GM21737 (cell line): ENCODE measurements at regions not wholly inside any gene's neighbourhood (a gene's known extent, or its start where the extent isn't known, plus 50 kb on each side); places are given as distances from the start of the nearest gene placed in this dataset.

ENCODE experiments used
- ATAC-seq: cut with Tn5 transposase; IDR thresholded peaks from one replicate; pipeline ENCODE4 v1.9.1; 2021; ENCODE audit warnings: mild to moderate bottlenecking, moderate library complexity; ENCODE audit not compliant: unreplicated experiment

- no peak for ATAC-seq
Observed at GRCh38 chrX:46447384-46447783, 97.8 kb downstream of the ZNF674 start.

GRCh38 chrX:46446727-46447378 is 98.4 kb downstream of the ZNF674 start:
- ATAC-seq = peak; percentile 94

GRCh38 chrX:46444011-46444410 is 101.2 kb downstream of the ZNF674 start:
- ATAC-seq = no peak

DNA sequence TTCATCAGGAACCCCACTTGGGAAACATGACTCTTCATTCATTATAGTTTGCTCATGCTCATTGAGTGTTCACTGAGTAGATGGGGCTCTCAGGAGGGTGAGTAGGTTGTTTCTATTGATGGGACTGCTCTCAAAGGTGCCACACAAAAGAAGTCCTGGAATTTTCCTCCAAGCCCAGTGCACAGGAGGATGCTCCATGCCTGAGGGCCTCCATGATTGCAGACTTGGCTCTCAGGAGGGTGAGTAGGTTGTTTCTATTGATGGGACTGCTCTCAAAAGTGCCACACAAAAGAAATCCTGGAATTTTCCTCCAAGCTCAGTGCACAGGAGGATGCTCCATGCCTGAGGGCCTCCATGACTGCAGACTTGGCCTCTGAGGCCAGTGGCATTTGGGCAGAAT is 108.5 kb downstream of the ZNF674 start:
- no peak for ATAC-seq

DNA sequence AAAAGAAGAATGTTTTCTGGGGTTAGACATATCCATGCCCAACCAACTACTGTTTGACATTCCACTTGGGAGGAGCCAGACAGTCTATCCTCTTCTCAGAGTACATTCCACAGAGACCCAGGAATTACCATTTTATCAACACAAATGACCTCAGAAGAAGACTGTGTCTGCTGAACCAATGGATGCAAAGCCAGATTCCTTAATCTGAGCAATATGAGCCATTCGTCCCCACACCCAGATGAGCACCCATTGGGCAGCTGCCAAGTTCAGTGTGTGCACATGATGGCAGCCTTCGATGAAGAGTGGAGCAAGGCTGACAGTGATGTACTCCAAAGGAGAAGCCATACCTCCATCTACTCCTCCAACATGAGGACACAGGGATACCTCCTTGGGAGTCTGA is 111.3 kb downstream of the ZNF674 start:
- no peak for ATAC-seq

GRCh38 chrX:46408553-46409407 is 136.4 kb downstream of the ZNF674 start:
- no peak for ATAC-seq

- no peak for ATAC-seq
Observed at GRCh38 chrX:46407753-46408130, 137.5 kb downstream of the ZNF674 start.

- ATAC-seq = no peak
Observed at GRCh38 chrX:46407036-46407752, 138.0 kb downstream of the ZNF674 start.

DNA sequence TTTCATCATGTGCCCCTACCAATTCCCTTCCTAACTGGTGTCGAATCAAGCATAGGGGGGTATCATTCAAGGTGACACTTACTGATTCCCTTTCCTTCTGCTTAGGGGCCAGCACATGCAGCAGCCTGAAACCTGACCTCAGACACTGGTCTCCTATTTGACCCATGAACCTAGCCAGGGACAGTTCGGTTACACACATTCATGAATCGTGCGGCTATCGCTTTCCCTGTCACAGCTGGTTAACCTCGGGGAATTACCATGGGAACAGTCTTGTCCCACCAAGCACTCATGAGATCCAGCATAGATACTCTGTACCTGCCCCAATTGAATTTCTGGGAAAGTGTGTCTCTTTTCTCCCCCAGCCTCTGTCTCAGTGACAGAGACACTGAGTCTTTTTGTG is 140.4 kb downstream of the ZNF674 start:
- ATAC-seq = no peak

DNA sequence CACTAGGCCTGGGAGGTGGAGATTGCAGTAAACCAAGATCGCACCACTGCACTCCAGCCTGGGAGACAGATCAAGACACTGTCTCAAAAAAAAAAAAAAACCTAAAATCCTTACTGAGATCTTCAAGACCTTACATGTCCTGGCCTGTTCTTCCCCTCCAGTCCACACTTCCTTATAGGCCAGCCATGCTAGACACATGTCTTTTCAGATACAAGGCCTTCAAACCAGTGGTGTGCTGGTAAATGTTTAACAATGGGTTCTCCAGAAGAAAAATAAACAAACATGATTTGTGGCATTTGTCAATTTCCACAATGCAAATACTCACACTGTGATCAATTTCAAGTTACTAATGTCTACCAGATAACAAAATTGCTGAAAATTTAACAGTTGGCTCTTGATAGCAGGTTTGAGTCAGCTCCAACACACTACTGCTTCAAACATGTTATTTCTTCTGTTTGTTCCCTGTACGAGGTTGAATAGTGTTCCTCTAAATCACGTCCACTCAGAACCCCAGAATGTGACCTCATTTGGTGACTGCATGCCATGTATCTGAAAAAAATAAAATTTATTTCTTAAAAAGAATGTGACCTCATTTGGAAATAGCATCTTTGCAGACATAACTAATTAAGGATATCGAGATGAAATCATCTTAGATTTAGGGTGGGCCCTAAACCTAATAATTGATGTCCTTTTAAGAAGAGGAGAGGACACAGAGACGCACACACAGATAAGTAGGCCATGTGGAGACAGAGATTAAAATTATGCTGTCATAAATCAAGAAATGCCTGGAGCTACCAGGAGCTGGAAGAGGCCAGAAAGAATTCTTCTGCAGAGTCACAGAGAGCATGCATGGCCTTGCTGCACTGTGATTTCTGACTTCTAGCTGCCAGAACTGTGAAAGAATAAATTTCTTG is 144.4 kb downstream of the ZNF674 start:
- ATAC-seq = no peak

DNA sequence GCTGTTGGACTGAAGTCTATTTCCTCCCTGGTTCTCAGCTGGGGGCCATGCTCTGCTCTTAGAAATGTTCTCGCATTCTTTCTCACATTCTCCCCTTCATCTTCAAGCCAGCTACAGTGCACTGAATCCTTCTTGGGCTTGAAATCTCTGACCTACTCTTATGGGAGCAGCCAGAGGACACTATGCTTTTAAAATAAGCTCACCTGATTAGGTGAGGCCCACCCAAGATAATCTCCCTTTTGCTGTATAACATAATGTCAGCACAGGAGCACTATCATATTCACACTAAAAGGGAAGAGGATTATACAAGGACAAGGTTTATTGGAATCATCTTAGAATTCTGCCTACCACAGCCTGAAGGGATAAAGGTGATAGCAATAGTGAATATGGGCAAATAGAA is 146.3 kb downstream of the ZNF674 start:
- no peak for ATAC-seq

DNA sequence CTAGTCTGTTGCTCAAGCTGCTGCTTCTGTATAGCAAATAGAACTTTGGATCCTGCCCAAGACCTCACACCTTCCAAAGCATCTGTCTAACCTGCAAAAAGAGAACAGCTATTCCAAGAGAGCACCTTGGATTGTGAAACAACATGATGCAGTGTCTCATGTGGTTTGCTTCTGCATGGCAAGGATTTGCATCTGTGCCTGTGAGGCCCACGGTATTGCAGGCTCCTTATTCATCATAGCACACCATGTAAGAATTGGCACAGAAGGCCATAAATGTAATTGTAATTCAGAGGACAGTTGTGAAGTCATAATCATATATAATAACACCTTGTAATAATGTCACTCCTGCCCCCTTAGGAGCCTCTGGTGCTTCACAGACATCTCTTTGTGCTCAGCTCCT is 147.1 kb downstream of the ZNF674 start:
- no peak for ATAC-seq

GRCh38 chrX:46386511-46386910 is 158.7 kb downstream of the ZNF674 start:
- ATAC-seq = no peak

- ATAC-seq = no peak
Observed at GRCh38 chrX:46383006-46383405, 162.2 kb downstream of the ZNF674 start.

DNA sequence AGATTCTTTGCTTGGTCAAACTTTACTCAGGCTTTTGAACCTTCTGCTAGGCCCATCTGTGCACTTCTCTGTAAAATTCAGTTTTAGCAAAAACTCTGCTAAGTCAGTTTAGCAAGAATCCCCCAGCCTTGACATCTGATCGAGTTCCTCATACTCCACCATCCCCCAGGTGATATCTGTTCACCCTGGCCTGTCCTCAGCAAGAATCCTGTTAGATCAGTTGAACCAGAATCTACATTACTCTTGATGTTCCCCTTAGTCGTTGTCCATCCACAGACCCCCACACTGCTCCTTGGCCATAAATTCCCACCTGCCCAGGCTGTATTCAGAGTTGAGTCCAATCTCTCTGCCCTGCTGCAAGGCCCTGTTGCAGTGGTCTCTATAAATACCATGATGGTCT is 162.6 kb downstream of the ZNF674 start:
- no peak for ATAC-seq

GRCh38 chrX:46381630-46382029 is 163.6 kb downstream of the ZNF674 start:
- ATAC-seq = no peak

GRCh38 chrX:46380148-46380752 is 165.0 kb downstream of the ZNF674 start:
- ATAC-seq = no peak

DNA sequence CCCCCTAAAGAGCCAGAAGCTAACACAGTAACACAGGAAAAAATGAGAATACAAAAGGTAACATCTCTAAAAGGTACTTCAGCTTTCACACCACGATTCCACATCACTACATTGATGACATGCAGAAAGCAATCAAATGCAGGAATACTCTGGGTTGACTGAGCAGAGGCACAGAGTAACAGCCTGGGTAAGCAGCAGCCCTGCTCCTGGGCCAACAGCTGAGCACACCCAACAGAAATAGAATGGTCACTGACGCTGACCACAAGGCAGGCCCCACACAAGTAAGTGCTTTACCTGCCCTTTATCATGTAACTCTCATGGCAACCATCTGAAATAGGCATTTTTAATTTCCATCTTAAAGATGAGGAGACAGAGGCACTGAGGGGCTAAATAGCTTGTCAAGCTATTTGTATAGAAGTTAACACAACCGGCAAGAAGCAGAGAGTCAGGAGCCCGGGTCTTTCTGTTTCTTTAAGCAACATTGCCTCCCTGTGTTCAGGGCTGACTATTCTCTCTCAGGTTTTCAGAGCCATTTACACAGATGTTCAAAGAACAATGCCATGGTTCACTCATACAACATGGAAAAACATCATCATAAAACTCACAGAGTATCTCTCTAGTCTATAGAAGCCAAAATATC is 168.9 kb downstream of the ZNF674 start:
- ATAC-seq = no peak

GRCh38 chrX:46375831-46376230 is 169.4 kb downstream of the ZNF674 start:
- ATAC-seq = no peak

- ATAC-seq = no peak
Observed at GRCh38 chrX:46374371-46374770, 170.8 kb downstream of the ZNF674 start.
